ENCODE measurements at regions not wholly inside any gene's neighbourhood (a gene's known extent, or its start where the extent isn't known, plus 50 kb on each side); places are given as distances from the start of the nearest gene placed in this dataset.

- Histone ChIP-seq H2BK5ac (ENCODE audit: low read length) (no peak overlapping the region), H4K8ac (ENCODE audit: low read depth, low read length) (no peak overlapping the region), H3K27me3 (ENCODE audit: insufficient read depth, low read length, poor library complexity) (no peaks in the 10 kb centered on the region), H3K9ac (ENCODE audit: low read length) (no peak overlapping the region), H2BK15ac (replicated peaks; ENCODE audit: low read depth) (no peak overlapping the region), H3K23ac (ENCODE audit: low read length) (no peak overlapping the region), H3K56ac (ENCODE audit: low read length) (no peak overlapping the region), H3K27ac (ENCODE audit: low read depth, low read length) (no peak overlapping the region), H3K79me2 (ENCODE audit: control insufficient read depth, insufficient read depth, low read length) (no peaks in the 10 kb centered on the region), H3K79me1 (ENCODE audit: low read length) (no peaks in the 10 kb centered on the region), H3K4me2 (ENCODE audit: low read length) (no peak overlapping the region), H3K4me1 (ENCODE audit: control insufficient read depth, low read depth, low read length) (no peaks in the 10 kb centered on the region), H2BK120ac (ENCODE audit: low read depth, low read length) (no peak overlapping the region), H2AK5ac (ENCODE audit: low read length) (no peak overlapping the region), H3K4ac (ENCODE audit: low read depth, low read length) (no peak overlapping the region), H4K5ac (ENCODE audit: low read length) (no peak overlapping the region), H3K36me3 (ENCODE audit: control insufficient read depth, insufficient read depth, low read length) (no peaks in the 10 kb centered on the region), H3K4me3 (ENCODE audit: low read length) (no peak overlapping the region), H3K18ac (ENCODE audit: low read length) (no peak overlapping the region)
- DNase-seq, result no peak
- no CpG with 5 or more reads among the region's 17 CpGs for WGBS (ENCODE audit: extremely low coverage, insufficient coverage, low lambda C conversion rate)
Measured at GRCh38 chr15:94033683-94034020, 197.7 kb upstream of the MCTP2 start.

- H3K4ac ChIP-seq (ENCODE audit: low read depth, low read length), result no peak overlapping the region
- no peak overlapping the region for H2BK5ac ChIP-seq (ENCODE audit: low read length)
- H4K5ac ChIP-seq (ENCODE audit: low read length), result no peak overlapping the region
- no peak overlapping the region for H3K4me3 ChIP-seq (ENCODE audit: low read length)
- no peak overlapping the region for H3K9ac ChIP-seq (ENCODE audit: low read length)
- H3K18ac ChIP-seq (ENCODE audit: low read length), result no peak overlapping the region
- no peak overlapping the region for H2BK120ac ChIP-seq (ENCODE audit: low read depth, low read length)
- H3K27ac ChIP-seq (ENCODE audit: low read depth, low read length), result no peak overlapping the region
- WGBS (ENCODE audit: extremely low coverage, insufficient coverage, low lambda C conversion rate), result no CpG with 5 or more reads among the region's 8 CpGs
- no peak overlapping the region for H3K4me2 ChIP-seq (ENCODE audit: low read length)
- no peaks in the 10 kb centered on the region for H3K79me1 ChIP-seq (ENCODE audit: low read length)
- H3K27me3 ChIP-seq (ENCODE audit: insufficient read depth, low read length, poor library complexity), result no peaks in the 10 kb centered on the region
- DNase-seq, result no peak
- H3K56ac ChIP-seq (ENCODE audit: low read length), result no peak overlapping the region
- no peak overlapping the region for H2AK5ac ChIP-seq (ENCODE audit: low read length)
- no peak overlapping the region for H2BK15ac ChIP-seq (replicated peaks; ENCODE audit: low read depth)
- H3K79me2 ChIP-seq (ENCODE audit: control insufficient read depth, insufficient read depth, low read length), result no peaks in the 10 kb centered on the region
- H4K8ac ChIP-seq (ENCODE audit: low read depth, low read length), result no peak overlapping the region
- H3K36me3 ChIP-seq (ENCODE audit: control insufficient read depth, insufficient read depth, low read length), result no peaks in the 10 kb centered on the region
- no peaks in the 10 kb centered on the region for H3K4me1 ChIP-seq (ENCODE audit: control insufficient read depth, low read depth, low read length)
- H3K23ac ChIP-seq (ENCODE audit: low read length), result no peak overlapping the region
Measured at GRCh38 chr15:94033014-94033682, 198.2 kb upstream of the MCTP2 start.

DNA sequence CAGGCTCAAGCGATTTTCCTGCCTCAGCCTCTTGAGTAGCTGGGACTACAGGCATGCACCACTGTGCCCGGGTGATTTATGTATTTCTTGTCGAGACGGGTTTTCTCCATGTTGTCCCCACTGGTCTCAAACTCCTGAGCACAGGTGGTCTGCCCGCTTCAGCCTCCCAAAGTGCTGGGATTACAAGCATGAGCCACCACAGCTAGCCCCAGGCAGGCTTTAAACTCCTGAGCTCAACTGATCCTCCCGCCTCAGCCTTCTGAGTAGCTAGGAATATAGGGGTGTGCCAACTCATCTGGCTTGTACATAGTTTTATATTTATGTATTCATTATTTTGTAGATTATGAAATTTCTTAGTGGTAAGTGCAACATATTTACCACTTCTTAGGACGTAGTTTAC, 198.8 kb upstream of the MCTP2 start:
- H3K27me3 ChIP-seq (ENCODE audit: insufficient read depth, low read length, poor library complexity), result no peaks in the 10 kb centered on the region
- no peak overlapping the region for H4K5ac ChIP-seq (ENCODE audit: low read length)
- no peak overlapping the region for H3K9ac ChIP-seq (ENCODE audit: low read length)
- H2BK5ac ChIP-seq (ENCODE audit: low read length), result no peak overlapping the region
- no peak overlapping the region for H4K8ac ChIP-seq (ENCODE audit: low read depth, low read length)
- no peaks in the 10 kb centered on the region for H3K36me3 ChIP-seq (ENCODE audit: control insufficient read depth, insufficient read depth, low read length)
- H3K79me2 ChIP-seq (ENCODE audit: control insufficient read depth, insufficient read depth, low read length), result no peaks in the 10 kb centered on the region
- no peak overlapping the region for H3K23ac ChIP-seq (ENCODE audit: low read length)
- no CpG with 5 or more reads among the region's 7 CpGs for WGBS (ENCODE audit: extremely low coverage, insufficient coverage, low lambda C conversion rate)
- H2BK120ac ChIP-seq (ENCODE audit: low read depth, low read length), result no peak overlapping the region
- H2BK15ac ChIP-seq (replicated peaks; ENCODE audit: low read depth), result no peak overlapping the region
- H3K56ac ChIP-seq (ENCODE audit: low read length), result no peak overlapping the region
- no peak overlapping the region for H3K4me3 ChIP-seq (ENCODE audit: low read length)
- no peak overlapping the region for H3K18ac ChIP-seq (ENCODE audit: low read length)
- H2AK5ac ChIP-seq (ENCODE audit: low read length), result no peak overlapping the region
- H3K4me2 ChIP-seq (ENCODE audit: low read length), result no peak overlapping the region
- DNase-seq, result no peak
- H3K79me1 ChIP-seq (ENCODE audit: low read length), result no peaks in the 10 kb centered on the region
- H3K4me1 ChIP-seq (ENCODE audit: control insufficient read depth, low read depth, low read length), result no peaks in the 10 kb centered on the region
- no peak overlapping the region for H3K27ac ChIP-seq (ENCODE audit: low read depth, low read length)
- no peak overlapping the region for H3K4ac ChIP-seq (ENCODE audit: low read depth, low read length)

GRCh38 chr15:94031072-94031471, 200.3 kb upstream of the MCTP2 start:
- H3K4me3 ChIP-seq (ENCODE audit: low read length), result no peak overlapping the region
- no peak overlapping the region for H3K27ac ChIP-seq (ENCODE audit: low read depth, low read length)
- H3K4me2 ChIP-seq (ENCODE audit: low read length), result no peak overlapping the region
- H3K23ac ChIP-seq (ENCODE audit: low read length), result no peak overlapping the region
- no peaks in the 10 kb centered on the region for H3K27me3 ChIP-seq (ENCODE audit: insufficient read depth, low read length, poor library complexity)
- no peaks in the 10 kb centered on the region for H3K79me2 ChIP-seq (ENCODE audit: control insufficient read depth, insufficient read depth, low read length)
- no peak overlapping the region for H3K9ac ChIP-seq (ENCODE audit: low read length)
- no peak overlapping the region for H3K4ac ChIP-seq (ENCODE audit: low read depth, low read length)
- no peak for DNase-seq
- H3K36me3 ChIP-seq (ENCODE audit: control insufficient read depth, insufficient read depth, low read length), result no peaks in the 10 kb centered on the region
- H4K5ac ChIP-seq (ENCODE audit: low read length), result no peak overlapping the region
- no peaks in the 10 kb centered on the region for H3K79me1 ChIP-seq (ENCODE audit: low read length)
- no peaks in the 10 kb centered on the region for H3K4me1 ChIP-seq (ENCODE audit: control insufficient read depth, low read depth, low read length)
- no peak overlapping the region for H3K56ac ChIP-seq (ENCODE audit: low read length)
- no peak overlapping the region for H4K8ac ChIP-seq (ENCODE audit: low read depth, low read length)
- no peak overlapping the region for H3K18ac ChIP-seq (ENCODE audit: low read length)
- WGBS (ENCODE audit: extremely low coverage, insufficient coverage, low lambda C conversion rate), result no CpG with 5 or more reads among the region's 1 CpG
- no peak overlapping the region for H2BK15ac ChIP-seq (replicated peaks; ENCODE audit: low read depth)
- H2AK5ac ChIP-seq (ENCODE audit: low read length), result no peak overlapping the region
- no peak overlapping the region for H2BK5ac ChIP-seq (ENCODE audit: low read length)
- H2BK120ac ChIP-seq (ENCODE audit: low read depth, low read length), result no peak overlapping the region

- Histone ChIP-seq H2AK5ac (ENCODE audit: low read length) (no peak overlapping the region), H3K4me2 (ENCODE audit: low read length) (no peak overlapping the region), H4K8ac (ENCODE audit: low read depth, low read length) (no peak overlapping the region), H4K5ac (ENCODE audit: low read length) (no peak overlapping the region), H3K79me2 (ENCODE audit: control insufficient read depth, insufficient read depth, low read length) (no peaks in the 10 kb centered on the region), H3K4me3 (ENCODE audit: low read length) (no peak overlapping the region), H3K27me3 (ENCODE audit: insufficient read depth, low read length, poor library complexity) (no peaks in the 10 kb centered on the region), H3K4ac (ENCODE audit: low read depth, low read length) (no peak overlapping the region), H2BK120ac (ENCODE audit: low read depth, low read length) (no peak overlapping the region), H2BK5ac (ENCODE audit: low read length) (no peak overlapping the region), H3K18ac (ENCODE audit: low read length) (no peak overlapping the region), H3K79me1 (ENCODE audit: low read length) (no peaks in the 10 kb centered on the region), H3K4me1 (ENCODE audit: control insufficient read depth, low read depth, low read length) (no peaks in the 10 kb centered on the region), H3K27ac (ENCODE audit: low read depth, low read length) (no peak overlapping the region), H2BK15ac (replicated peaks; ENCODE audit: low read depth) (no peak overlapping the region), H3K56ac (ENCODE audit: low read length) (no peak overlapping the region), H3K36me3 (ENCODE audit: control insufficient read depth, insufficient read depth, low read length) (no peaks in the 10 kb centered on the region), H3K23ac (ENCODE audit: low read length) (no peak overlapping the region), H3K9ac (ENCODE audit: low read length) (no peak overlapping the region)
- DNase-seq, result peak; percentile 7
- WGBS (ENCODE audit: extremely low coverage, insufficient coverage, low lambda C conversion rate), result no CpG with 5 or more reads among the region's 1 CpG
Measured at GRCh38 chr15:94029495-94029894, 201.9 kb upstream of the MCTP2 start.

- Histone ChIP-seq H3K4ac (ENCODE audit: low read depth, low read length) (no peak overlapping the region), H3K56ac (ENCODE audit: low read length) (no peak overlapping the region), H3K18ac (ENCODE audit: low read length) (no peak overlapping the region)
Measured at GRCh38 chr15:94028809-94029208, 202.6 kb upstream of the MCTP2 start.

More at GRCh38 chr15:94028809-94029208, 202.6 kb upstream of the MCTP2 start:
- Histone ChIP-seq H2BK5ac (ENCODE audit: low read length) (no peak overlapping the region), H3K79me1 (ENCODE audit: low read length) (no peaks in the 10 kb centered on the region), H3K4me3 (ENCODE audit: low read length) (no peak overlapping the region), H3K27me3 (ENCODE audit: insufficient read depth, low read length, poor library complexity) (no peaks in the 10 kb centered on the region), H2BK15ac (replicated peaks; ENCODE audit: low read depth) (no peak overlapping the region), H4K8ac (ENCODE audit: low read depth, low read length) (no peak overlapping the region), H2BK120ac (ENCODE audit: low read depth, low read length) (no peak overlapping the region), H3K9ac (ENCODE audit: low read length) (no peak overlapping the region), H3K4me2 (ENCODE audit: low read length) (no peak overlapping the region), H4K5ac (ENCODE audit: low read length) (no peak overlapping the region), H3K79me2 (ENCODE audit: control insufficient read depth, insufficient read depth, low read length) (no peaks in the 10 kb centered on the region), H3K4me1 (ENCODE audit: control insufficient read depth, low read depth, low read length) (no peaks in the 10 kb centered on the region), H3K23ac (ENCODE audit: low read length) (no peak overlapping the region), H3K27ac (ENCODE audit: low read depth, low read length) (no peak overlapping the region), H3K36me3 (ENCODE audit: control insufficient read depth, insufficient read depth, low read length) (no peaks in the 10 kb centered on the region), H2AK5ac (ENCODE audit: low read length) (no peak overlapping the region)
- no CpG with 5 or more reads among the region's 6 CpGs for WGBS (ENCODE audit: extremely low coverage, insufficient coverage, low lambda C conversion rate)
- DNase-seq, result peak; percentile 32
